GM12878 (cell line): ENCODE measurements at regions not wholly inside any gene's neighbourhood (a gene's known extent, or its start where the extent isn't known, plus 50 kb on each side); places are given as distances from the start of the nearest gene placed in this dataset.

Source experiments
- BCL11A ChIP-seq: IDR thresholded peaks from 2 replicates; pipeline ENCODE4 v1.6.1; 2011; ENCODE audit warnings: low read depth, low read length
- BHLHE40 ChIP-seq, 2 experiments: fragments of 450-650 bp in 1 of 2; IDR thresholded peaks; 2 replicates each; pipeline ENCODE4 v1.6.1; 2011 to 2017; ENCODE audit warnings: low read depth in 2 of 2, borderline replicate concordance in 1 of 2, improper control_type of control experiment in 1 of 2, low read length in 1 of 2, mild to moderate bottlenecking in 1 of 2
- CREM ChIP-seq: IDR thresholded peaks from 2 replicates; pipeline ENCODE4 v1.6.1; 2014; ENCODE audit warnings: antibody characterized with exemption, low read depth
- CTCF ChIP-seq, 3 experiments: IDR thresholded peaks in 2 of 3; conservative IDR thresholded peaks in 1 of 3; 2 replicates each; pipeline ENCODE4 v1.5.1; 2011; ENCODE audit warnings: low read depth in 3 of 3, low read length in 3 of 3, mild to moderate bottlenecking in 3 of 3, control low read depth in 2 of 3, moderate library complexity in 2 of 3, inconsistent platforms in 1 of 3, mixed read lengths in 1 of 3; ENCODE audit not compliant: control insufficient read depth in 2 of 3, insufficient read depth in 1 of 3; ENCODE audit errors: extremely low read depth in 1 of 3
- DPF2 ChIP-seq: fragments of 450-650 bp; IDR thresholded peaks from 2 replicates; pipeline ENCODE4 v1.6.1; 2017; ENCODE audit warnings: mild to moderate bottlenecking
- EP300 ChIP-seq, 2 experiments: fragments of 150-350 bp in 1 of 2; IDR thresholded peaks; 2 replicates each; pipeline ENCODE4 v1.6.1; 2011 to 2012; ENCODE audit warnings: low read depth in 2 of 2, low read length in 2 of 2, borderline replicate concordance in 1 of 2, improper control_type of control experiment in 1 of 2, inconsistent platforms in 1 of 2; ENCODE audit not compliant: control insufficient read depth in 1 of 2
- IKZF1 ChIP-seq: fragments of 450-650 bp; conservative IDR thresholded peaks from 2 replicates; pipeline ENCODE4 v1.6.1; 2017; ENCODE audit warnings: antibody characterized with exemption, mild to moderate bottlenecking
- MAX ChIP-seq: IDR thresholded peaks from 2 replicates; pipeline ENCODE4 v1.6.1; 2012; ENCODE audit warnings: low read depth, low read length, improper control_type of control experiment
- NFYA ChIP-seq: IDR thresholded peaks from 2 replicates; pipeline ENCODE4 v1.6.1; 2011; ENCODE audit warnings: low read depth, mild to moderate bottlenecking, low read length, improper control_type of control experiment, borderline replicate concordance
- NR2C2 ChIP-seq: IDR thresholded peaks from 2 replicates; pipeline ENCODE4 v1.6.1; 2011; ENCODE audit warnings: borderline replicate concordance, low read depth; ENCODE audit not compliant: control insufficient read depth, insufficient read length
- PAX8 ChIP-seq: fragments of 450-650 bp; IDR thresholded peaks from 2 replicates; pipeline ENCODE4 v1.6.1; 2017; ENCODE audit warnings: mild to moderate bottlenecking, moderate library complexity
- POLR2A ChIP-seq: IDR thresholded peaks from 2 replicates; pipeline ENCODE4 v1.6.1; 2011; ENCODE audit warnings: low read depth, mild to moderate bottlenecking, low read length
- TAF1 ChIP-seq: IDR thresholded peaks from 2 replicates; pipeline ENCODE4 v1.6.1; 2011; ENCODE audit warnings: mild to moderate bottlenecking, low read depth, low read length, borderline replicate concordance
- ZZZ3 ChIP-seq: IDR thresholded peaks from 2 replicates; pipeline ENCODE4 v1.6.1; 2011; ENCODE audit warnings: low read depth; ENCODE audit not compliant: control insufficient read depth, insufficient read length

GRCh38 chr1:234683861-234684632 is 74.1 kb upstream of the IRF2BP2 start:
- TF ChIP-seq PAX8 (no peak), DPF2 (no peak), CTCF (IDR thresholded peaks at IDR 0.05 in 2 of 3, conservative IDR thresholded peaks at IDR 0.05 in 1 of 3; ENCODE audit: control insufficient read depth in 2 of 3, extremely low read depth in 1 of 3, insufficient read depth in 1 of 3, low read depth in 3 of 3, low read length in 3 of 3) (no peak), TAF1 (no peak), NFYA (no peak), CREM (no peak), ZZZ3 (no peak), POLR2A (no peak), BHLHE40 (IDR thresholded peaks at IDR 0.05; ENCODE audit: borderline replicate concordance in 1 of 2, low read depth in 2 of 2, low read length in 1 of 2) (no peak), MAX (no peak), NR2C2 (no peak), IKZF1 (no peak), EP300 (IDR thresholded peaks at IDR 0.05; ENCODE audit: borderline replicate concordance in 1 of 2, control insufficient read depth in 1 of 2, low read depth in 2 of 2, low read length in 2 of 2) (no peak), BCL11A (no peak)
